Activated T-cell treated with anti-CD3 and anti-CD28 coated beads, Interleukin-2, amount 50 U/mL, for 24 hours (primary cell): ENCODE measurements at regions not wholly inside any gene's neighbourhood (a gene's known extent, or its start where the extent isn't known, plus 50 kb on each side); places are given as distances from the start of the nearest gene placed in this dataset.

Source experiments
- DNase-seq: peaks from one replicate; pipeline ENCODE4 v3.0.0-alpha.2; 2020
- H3K27ac Mint-ChIP-seq: 2 replicates; pipeline ENCODE4 v1.8.0; 2020; ENCODE audit warnings: mild to moderate bottlenecking, mixed read lengths
- H3K27me3 Mint-ChIP-seq: 2 replicates; pipeline ENCODE4 v1.8.0; 2020; ENCODE audit warnings: mixed read lengths
- H3K36me3 Mint-ChIP-seq: 2 replicates; pipeline ENCODE4 v1.8.0; 2020; ENCODE audit warnings: low read depth, mixed read lengths
- H3K4me1 Mint-ChIP-seq: 2 replicates; pipeline ENCODE4 v1.8.0; 2020; ENCODE audit warnings: low read depth, mixed read lengths
- H3K4me3 Mint-ChIP-seq: 2 replicates; pipeline ENCODE4 v1.8.0; 2020; ENCODE audit warnings: mild to moderate bottlenecking, moderate library complexity, mixed read lengths
- H3K9me3 Mint-ChIP-seq: 2 replicates; pipeline ENCODE4 v1.8.0; 2020; ENCODE audit warnings: mixed read lengths

DNA sequence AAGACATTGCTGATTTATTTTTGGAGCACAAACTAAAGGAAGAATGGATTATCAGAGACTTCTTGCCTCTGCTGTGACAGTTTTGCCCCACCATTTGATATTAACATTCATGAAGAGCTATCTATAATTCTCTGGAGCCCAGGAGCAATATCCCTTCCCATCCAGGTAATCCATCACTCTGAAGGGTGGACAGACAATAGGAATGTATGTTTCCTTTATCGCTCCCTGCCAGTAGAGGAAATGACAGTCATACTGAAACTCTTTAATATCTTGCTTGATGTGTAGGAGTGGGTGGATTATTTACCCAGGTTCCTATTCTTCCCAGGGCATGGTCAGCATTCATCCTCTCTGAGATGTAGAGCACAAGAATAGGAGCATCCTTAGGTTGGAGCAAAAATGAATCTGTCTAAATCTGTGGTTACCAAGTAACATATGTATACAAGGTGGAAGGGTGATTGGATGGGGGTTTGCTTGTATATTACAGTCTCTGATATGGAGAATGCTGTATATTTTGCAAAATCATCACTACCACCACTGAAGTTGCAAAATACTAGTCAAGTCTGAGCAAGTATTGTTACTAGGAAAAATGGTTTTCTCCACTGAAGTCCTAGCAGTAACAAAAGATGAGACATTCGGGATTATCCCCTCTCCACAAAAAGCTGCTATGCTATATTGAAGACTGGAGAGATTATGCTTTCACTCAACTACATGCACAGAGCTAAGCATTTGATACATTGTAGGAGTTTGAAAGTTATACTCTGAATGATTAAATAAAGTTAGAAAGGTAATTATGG lies 151.6 kb downstream of the CBLL2 start:
- DNase-seq: no peak
- Mint-ChIP-seq H3K4me1 (no peaks in the 10 kb centered on the region), H3K4me3 (no peak overlapping the region), H3K27me3 (peaks cover 3% of the 10 kb centered on the region), H3K9me3 (peaks cover 2% of the 10 kb centered on the region), H3K27ac (no peak overlapping the region), H3K36me3 (no peaks in the 10 kb centered on the region)

DNA sequence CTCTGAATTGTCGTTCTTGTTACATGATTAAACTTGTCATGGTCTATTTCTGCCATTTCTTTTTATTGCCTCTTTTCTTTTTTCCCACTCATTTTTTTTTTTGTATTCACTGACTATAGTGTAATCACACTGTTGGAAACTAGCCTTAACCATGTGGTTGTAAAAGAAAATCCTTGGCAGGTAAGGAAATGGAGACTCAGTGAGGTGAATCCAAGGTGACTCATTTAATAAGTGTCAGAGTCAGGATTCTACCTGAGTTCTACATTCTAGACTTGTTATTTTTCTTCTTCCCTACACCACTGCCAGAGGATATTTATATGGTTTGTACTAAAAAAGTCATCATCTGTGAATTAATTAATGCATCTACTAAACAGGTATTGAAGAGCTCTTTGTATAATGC lies 152.2 kb downstream of the CBLL2 start:
- peaks cover 2% of the 10 kb centered on the region for H3K9me3 Mint-ChIP-seq
- H3K4me1 Mint-ChIP-seq: no peaks in the 10 kb centered on the region
- no peak overlapping the region for H3K4me3 Mint-ChIP-seq
- peaks cover 8% of the 10 kb centered on the region for H3K27me3 Mint-ChIP-seq
- no peak overlapping the region for H3K27ac Mint-ChIP-seq
- H3K36me3 Mint-ChIP-seq: no peaks in the 10 kb centered on the region
- no peak for DNase-seq

DNA sequence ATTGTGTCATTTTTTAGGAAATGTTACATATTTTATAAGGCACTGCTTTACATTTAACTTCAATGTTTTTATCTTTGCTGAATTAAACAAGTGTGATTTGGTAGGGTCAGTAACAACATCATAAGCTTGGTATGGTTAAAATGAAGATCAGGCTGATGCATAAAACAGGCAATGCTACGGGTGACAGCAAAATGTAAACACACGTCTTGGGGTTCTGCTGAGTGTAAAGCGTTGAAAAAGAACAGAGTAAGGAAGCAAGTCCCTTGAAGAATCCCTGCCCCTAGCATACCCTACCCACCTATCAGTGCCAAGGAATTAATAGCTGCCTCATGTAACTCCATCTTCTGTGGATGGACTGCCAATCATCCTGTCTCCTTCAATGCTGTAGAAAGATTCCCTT lies 157.0 kb downstream of the CBLL2 start:
- Mint-ChIP-seq H3K27me3 (peaks cover 37% of the 10 kb centered on the region), H3K4me1 (no peaks in the 10 kb centered on the region), H3K27ac (no peak overlapping the region), H3K4me3 (no peak overlapping the region), H3K36me3 (no peaks in the 10 kb centered on the region), H3K9me3 (peaks cover 2% of the 10 kb centered on the region)
- no peak for DNase-seq

DNA sequence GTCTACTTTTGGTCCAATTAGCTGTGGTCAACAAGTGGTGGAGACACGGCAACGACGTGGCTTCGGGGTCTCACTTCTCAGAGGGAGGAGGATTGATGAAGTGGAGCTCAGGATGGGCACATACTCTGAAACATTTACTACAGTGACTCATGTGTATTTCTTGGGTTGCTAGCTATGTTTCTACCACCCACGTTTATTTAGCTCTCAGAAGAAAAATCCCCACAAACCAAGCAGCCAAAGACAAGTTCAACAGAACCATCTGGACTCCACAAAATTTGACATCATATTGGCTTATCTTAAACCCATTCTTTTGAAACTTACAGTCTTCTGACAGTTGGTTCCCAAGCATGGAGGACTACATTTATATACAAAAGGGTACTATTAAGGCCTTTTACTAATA lies 158.0 kb downstream of the CBLL2 start:
- H3K36me3 Mint-ChIP-seq: no peaks in the 10 kb centered on the region
- no peak for DNase-seq
- H3K27ac Mint-ChIP-seq: no peak overlapping the region
- H3K9me3 Mint-ChIP-seq: peaks cover 2% of the 10 kb centered on the region
- no peaks in the 10 kb centered on the region for H3K4me1 Mint-ChIP-seq
- H3K27me3 Mint-ChIP-seq: peaks cover 37% of the 10 kb centered on the region
- H3K4me3 Mint-ChIP-seq: no peak overlapping the region

DNA sequence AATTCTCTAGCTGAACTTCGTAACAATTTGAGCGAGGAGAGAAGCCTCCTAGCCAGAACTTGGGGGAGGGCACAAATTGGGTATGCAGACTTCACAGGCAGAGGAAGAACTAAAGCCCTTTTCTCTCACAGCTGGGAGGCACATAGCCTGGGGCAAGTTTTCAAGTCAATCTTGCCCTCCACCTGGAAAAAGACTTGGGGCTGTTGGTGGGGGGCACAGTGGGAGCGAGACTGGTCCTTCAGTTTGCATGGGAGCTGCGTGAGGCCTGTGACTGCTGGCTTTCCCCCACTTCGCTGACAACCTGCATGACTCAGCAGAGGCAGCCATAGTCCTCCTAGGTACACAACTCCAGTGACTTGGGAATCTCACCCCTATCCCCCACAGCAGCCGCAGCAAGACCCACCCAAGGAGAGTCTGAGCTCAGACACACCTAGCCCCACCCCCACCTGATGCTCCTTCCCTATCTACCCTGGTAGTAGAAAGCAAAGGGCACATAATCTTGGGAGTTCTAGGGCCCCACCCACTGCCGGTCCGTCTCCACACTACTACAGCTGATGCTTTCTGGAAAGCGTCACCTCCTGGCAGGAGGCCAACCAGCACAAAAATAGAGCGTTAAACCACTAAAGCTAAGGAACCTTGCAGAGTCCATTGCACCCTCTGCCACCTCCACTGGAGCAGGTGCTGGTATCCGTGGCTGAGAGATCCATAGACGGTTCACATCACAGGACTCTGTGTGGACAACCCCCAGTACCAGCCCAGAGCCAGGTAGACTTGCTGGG lies 160.8 kb downstream of the CBLL2 start:
- H3K9me3 Mint-ChIP-seq: no peaks in the 10 kb centered on the region
- H3K4me1 Mint-ChIP-seq: no peaks in the 10 kb centered on the region
- peaks cover 41% of the 10 kb centered on the region for H3K27me3 Mint-ChIP-seq
- no peak overlapping the region for H3K27ac Mint-ChIP-seq
- H3K4me3 Mint-ChIP-seq: no peak overlapping the region
- no peaks in the 10 kb centered on the region for H3K36me3 Mint-ChIP-seq
- DNase-seq: no peak

DNA sequence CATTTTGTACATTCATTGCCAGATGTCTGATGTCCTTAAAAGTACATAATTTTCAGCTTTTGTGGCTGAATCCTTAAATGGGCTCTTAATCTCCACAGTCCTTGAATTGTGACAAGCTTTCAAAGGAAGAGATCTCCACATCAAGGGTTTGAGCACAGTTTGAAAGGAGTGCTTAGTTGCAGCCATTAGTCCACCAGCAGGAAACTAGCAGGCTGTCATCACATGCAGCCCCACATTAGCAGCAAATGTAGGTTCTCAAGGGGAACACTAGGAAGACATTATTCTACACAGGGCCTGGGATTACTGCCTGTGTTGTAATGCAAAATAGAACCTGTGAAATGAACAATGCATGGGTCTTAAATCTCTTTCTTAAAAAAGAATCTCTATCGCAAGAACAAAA lies 173.2 kb downstream of the CBLL2 start:
- Mint-ChIP-seq H3K4me3 (no peak overlapping the region), H3K27me3 (peaks cover 6% of the 10 kb centered on the region), H3K27ac (no peak overlapping the region), H3K4me1 (no peaks in the 10 kb centered on the region), H3K36me3 (no peaks in the 10 kb centered on the region), H3K9me3 (no peaks in the 10 kb centered on the region)
- no peak for DNase-seq

DNA sequence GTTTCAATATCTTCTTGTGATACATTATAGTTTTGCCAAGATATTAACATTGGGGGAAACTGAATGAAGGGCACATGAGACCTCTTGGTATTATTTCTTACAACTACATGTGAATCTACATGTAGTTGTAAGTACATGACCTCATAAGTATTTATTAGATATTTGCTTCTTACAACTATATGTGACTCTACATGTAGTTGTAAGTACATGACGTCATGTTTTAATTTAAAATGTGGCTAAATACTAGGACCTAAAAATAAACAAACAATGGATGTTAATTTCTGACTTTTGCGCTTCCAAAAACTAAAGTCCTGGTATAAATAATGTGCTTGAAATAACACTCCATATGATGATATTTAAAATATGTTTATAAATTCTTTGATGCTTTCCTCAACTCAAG lies 190.2 kb downstream of the CBLL2 start:
- Mint-ChIP-seq H3K27me3 (peaks cover 5% of the 10 kb centered on the region), H3K9me3 (no peaks in the 10 kb centered on the region), H3K36me3 (no peaks in the 10 kb centered on the region), H3K4me3 (no peak overlapping the region), H3K27ac (no peak overlapping the region), H3K4me1 (no peaks in the 10 kb centered on the region)
- no peak for DNase-seq

DNA sequence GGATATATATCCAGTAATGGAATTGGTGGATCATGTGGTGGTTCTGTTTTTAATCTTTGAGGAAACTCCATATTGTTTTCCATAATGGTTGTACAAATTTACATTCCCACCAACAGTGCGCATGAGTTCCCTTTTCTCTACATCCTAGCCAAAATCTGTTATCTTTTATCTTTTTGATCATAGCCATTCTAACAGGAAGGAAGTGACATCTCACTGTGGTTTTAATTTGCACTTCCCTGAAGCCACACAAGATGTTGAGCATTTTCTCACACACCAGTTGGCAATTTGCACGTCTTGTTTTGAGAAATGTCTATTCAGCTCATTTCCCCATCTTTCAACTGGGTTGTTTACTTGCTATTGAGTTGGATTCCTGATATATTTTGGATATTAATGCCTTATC lies 194.9 kb downstream of the CBLL2 start:
- Mint-ChIP-seq H3K9me3 (no peaks in the 10 kb centered on the region), H3K27me3 (peaks cover 25% of the 10 kb centered on the region), H3K36me3 (no peaks in the 10 kb centered on the region), H3K4me1 (no peaks in the 10 kb centered on the region), H3K27ac (no peak overlapping the region), H3K4me3 (no peak overlapping the region)
- DNase-seq: no peak

DNA sequence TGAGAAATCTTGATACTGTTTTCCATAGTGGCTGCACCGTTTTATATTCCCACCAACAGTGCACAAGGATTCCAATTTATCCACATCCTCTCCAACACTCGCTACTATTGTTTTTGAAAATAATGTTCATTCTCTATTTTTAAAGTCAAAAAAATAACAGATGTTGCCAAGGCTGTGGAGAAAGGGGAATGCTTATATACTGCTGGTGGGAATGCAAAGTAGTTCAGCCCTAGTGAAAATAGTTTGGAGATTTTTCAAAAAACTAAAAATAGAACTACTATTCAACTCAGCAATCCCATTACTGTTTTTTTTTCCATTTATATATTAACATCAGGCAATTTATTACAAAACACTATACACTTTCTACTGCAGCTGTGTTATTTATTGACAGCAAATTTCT lies 208.7 kb downstream of the CBLL2 start:
- Mint-ChIP-seq H3K36me3 (no peaks in the 10 kb centered on the region), H3K9me3 (no peaks in the 10 kb centered on the region), H3K27me3 (peaks cover 3% of the 10 kb centered on the region), H3K4me1 (no peaks in the 10 kb centered on the region), H3K27ac (no peak overlapping the region), H3K4me3 (no peak overlapping the region)
- DNase-seq: no peak

DNA sequence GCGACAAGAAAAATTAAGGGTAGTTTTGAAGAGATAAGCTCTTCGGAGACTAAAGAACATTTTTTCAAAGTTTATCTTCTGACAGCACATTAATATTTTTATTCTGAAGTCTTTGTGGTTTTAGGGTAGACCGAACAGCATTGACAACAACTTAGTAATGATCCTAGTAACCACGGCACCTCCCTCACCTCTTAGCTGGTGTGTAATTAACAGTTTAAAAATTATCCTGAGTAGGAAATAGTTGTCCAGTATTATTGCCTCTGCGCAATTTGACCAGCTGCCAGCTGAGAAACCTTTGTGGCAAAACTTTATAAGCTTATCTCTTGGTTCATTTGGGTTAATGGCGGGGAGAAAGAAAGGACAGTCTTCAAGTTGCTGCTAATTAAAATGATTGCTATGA lies 213.6 kb downstream of the CBLL2 start:
- Mint-ChIP-seq H3K27me3 (peaks cover 11% of the 10 kb centered on the region), H3K36me3 (no peaks in the 10 kb centered on the region), H3K4me3 (no peak overlapping the region), H3K4me1 (no peaks in the 10 kb centered on the region), H3K9me3 (no peaks in the 10 kb centered on the region), H3K27ac (no peak overlapping the region)
- DNase-seq: no peak

DNA sequence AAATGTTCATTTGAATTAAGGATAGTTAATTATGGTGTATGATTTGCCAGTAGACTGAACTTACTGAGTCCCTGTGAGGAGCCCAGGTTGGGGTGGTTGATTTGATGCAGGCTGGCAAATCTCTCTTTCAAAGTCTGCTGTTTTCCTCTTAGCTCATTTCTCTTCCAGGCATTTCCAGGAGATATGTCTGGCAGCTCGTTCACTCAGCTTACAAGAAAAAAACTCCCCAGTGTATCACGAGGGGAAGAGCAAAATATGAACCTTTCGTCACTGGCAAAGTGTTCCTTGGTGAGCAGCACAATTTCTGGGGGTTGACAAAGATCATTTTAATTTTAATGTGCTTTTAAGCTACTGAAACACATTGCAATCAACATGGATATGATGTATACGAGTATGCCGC lies 244.2 kb downstream of the CBLL2 start:
- no peak for DNase-seq
- H3K27me3 Mint-ChIP-seq: peaks cover 12% of the 10 kb centered on the region
- H3K9me3 Mint-ChIP-seq: no peaks in the 10 kb centered on the region
- no peaks in the 10 kb centered on the region for H3K4me1 Mint-ChIP-seq
- no peak overlapping the region for H3K27ac Mint-ChIP-seq
- H3K4me3 Mint-ChIP-seq: no peak overlapping the region
- H3K36me3 Mint-ChIP-seq: no peaks in the 10 kb centered on the region

DNA sequence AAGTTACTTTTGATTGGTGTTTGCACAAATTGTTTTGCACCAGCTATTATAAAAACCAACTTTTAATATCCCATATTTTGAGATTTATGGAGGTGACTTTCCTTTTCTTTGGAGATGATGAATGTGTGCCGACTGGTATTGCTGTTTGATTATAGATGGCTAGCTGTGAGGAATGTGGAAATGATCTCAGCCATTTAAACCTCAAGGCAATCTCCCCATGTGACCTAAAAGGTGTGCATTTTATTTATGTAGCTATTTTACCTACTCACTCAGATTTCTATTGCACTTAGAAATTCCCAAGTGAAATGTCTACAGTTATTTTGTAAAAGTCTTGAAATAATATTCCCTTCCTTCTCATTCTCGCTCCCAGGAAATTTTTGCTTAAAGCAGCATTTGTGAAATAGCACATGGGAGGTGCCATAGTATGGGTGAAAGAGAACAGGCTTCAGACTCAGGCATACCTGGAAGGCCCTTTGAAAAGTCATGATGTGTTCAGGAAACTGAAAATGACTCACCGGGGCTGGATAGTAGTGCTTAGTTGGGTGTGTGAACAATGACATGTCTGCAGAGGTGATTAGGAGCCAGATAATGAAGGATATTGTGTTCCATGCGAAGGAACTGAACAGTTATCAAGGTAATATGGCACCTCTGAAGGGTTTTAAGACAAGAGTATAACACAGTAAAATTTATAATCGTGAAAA lies 247.6 kb downstream of the CBLL2 start:
- H3K4me3 Mint-ChIP-seq: no peak overlapping the region
- DNase-seq: no peak
- H3K9me3 Mint-ChIP-seq: no peaks in the 10 kb centered on the region
- H3K27me3 Mint-ChIP-seq: peaks cover 13% of the 10 kb centered on the region
- H3K4me1 Mint-ChIP-seq: no peaks in the 10 kb centered on the region
- no peak overlapping the region for H3K27ac Mint-ChIP-seq
- no peaks in the 10 kb centered on the region for H3K36me3 Mint-ChIP-seq

DNA sequence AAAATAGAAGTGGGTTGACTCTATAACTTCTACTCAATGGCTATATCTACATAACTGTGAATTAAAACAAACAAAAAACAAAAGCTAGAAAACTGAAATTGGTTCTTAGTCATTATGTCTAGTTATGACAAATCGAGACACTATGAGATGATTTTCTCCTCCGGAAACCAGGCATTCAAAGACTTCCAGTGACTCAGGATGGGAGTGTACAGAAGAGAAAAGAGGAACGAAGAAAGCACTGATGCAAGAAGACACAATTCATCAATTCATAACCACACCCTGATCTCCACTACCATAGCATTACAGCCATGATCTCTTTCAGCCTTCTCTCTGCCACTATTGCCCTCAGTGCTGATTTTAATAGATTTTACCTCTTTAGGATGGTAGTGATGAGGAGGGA lies 253.6 kb downstream of the CBLL2 start:
- Mint-ChIP-seq H3K36me3 (no peaks in the 10 kb centered on the region), H3K9me3 (peaks cover 3% of the 10 kb centered on the region), H3K27me3 (peaks cover 12% of the 10 kb centered on the region), H3K4me1 (no peaks in the 10 kb centered on the region), H3K27ac (no peak overlapping the region), H3K4me3 (no peak overlapping the region)
- DNase-seq: no peak

DNA sequence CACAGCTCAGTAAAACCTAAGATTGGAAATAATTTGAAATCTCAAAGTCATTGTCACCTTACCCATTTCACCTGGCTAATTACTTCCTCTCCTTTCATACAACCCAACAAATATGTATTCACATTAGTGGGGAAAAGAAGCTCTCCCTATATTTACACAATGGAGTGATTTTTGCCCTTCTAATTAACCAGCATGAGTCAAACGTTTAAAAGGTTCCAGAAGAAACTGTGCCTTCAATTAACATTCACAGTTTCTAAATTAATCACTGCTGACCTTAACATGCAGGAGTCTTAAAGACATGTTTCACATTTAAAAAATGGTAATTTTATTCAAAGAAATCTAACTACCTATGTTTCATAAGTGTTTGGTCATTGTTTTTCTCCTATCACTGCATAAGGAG lies 254.6 kb downstream of the CBLL2 start:
- H3K4me1 Mint-ChIP-seq: no peaks in the 10 kb centered on the region
- H3K9me3 Mint-ChIP-seq: peaks cover 3% of the 10 kb centered on the region
- DNase-seq: no peak
- H3K27ac Mint-ChIP-seq: no peak overlapping the region
- H3K4me3 Mint-ChIP-seq: no peak overlapping the region
- H3K36me3 Mint-ChIP-seq: no peaks in the 10 kb centered on the region
- peaks cover 10% of the 10 kb centered on the region for H3K27me3 Mint-ChIP-seq

DNA sequence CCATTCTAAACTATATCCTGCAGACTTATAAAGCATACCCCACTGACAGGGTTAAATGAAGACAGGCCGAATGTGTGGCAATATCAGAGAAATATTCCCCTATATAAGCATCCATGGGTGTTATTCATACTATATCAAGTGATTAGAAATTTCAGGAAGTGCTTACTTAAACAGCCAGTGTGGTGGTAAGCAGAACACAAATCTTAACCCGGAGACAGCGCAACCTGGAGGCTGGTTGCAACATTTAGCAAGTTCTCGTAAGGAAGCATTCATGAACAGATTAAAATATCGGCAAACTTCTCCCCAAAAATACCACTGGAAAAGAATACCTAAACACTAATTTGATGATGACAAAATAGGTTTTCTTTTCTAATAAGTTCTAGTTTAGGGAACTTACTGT lies 261.2 kb downstream of the CBLL2 start:
- H3K27me3 Mint-ChIP-seq: peaks cover 10% of the 10 kb centered on the region
- no peaks in the 10 kb centered on the region for H3K4me1 Mint-ChIP-seq
- no peaks in the 10 kb centered on the region for H3K36me3 Mint-ChIP-seq
- no peak overlapping the region for H3K27ac Mint-ChIP-seq
- no peak for DNase-seq
- no peak overlapping the region for H3K4me3 Mint-ChIP-seq
- H3K9me3 Mint-ChIP-seq: peaks cover 3% of the 10 kb centered on the region
